ENCODE measurements at regions not wholly inside any gene's neighbourhood (a gene's known extent, or its start where the extent isn't known, plus 50 kb on each side); places are given as distances from the start of the nearest gene placed in this dataset.
"Not testable (repeated sequence)": the region's sequence is repeated elsewhere in the genome, so short reads cannot be mapped to it uniquely, and the experiment has no call there.

DNA sequence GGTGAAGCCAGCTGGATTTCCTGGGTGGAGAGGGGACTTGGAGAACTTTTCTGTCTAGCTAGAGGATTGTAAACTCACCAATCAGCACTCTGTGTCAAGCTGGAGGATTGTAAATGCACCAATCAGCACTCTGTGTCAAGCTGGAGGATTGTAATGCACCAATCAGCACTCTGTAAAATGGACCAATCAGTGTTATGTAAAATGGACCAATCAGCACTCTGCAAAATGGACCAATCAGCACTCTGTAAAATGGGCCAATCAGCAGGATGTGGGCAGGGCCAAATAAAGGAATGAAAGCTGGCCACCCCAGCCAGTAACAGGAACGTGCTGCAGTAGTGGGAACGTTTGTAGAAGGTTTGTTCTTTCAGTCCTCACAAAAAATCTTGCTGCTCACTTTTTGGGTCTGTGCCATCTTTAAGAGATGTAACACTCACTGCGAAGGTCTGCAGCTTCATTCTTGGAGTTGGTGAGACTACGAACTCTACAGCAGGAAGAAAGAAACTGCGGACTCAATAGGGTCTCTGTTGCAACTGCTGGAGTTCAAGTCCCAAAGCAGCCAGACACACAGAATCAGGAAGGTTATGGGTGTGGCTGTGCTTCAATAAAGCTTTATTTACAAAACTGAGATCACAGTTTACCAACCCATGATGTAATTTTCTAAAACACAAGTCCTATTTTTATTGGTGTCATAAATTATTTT lies 145.7 kb upstream of the ERCC6L2 start:
- no peak for DNase-seq

DNA sequence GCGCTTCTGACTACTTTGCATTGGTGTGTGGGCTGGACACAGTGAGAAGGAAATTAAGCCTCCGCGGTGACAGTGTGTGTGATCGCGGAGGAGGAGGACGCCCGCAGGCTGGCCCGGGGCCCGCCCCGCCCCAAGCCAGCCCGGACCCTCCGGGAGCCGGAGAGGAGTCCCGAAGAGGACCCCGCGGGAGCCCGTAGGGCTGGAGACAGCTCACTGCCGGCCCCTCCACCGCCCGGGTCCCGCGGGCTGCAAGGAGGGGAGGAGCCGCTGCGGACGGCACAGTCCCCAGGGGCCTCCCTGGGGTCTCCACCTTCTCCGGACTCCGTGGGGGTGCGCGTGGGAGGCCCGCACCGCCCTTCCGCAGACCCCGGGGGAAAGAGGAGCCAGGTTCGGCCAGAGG lies 146.4 kb upstream of the ERCC6L2 start:
- DNase-seq: no peak

DNA sequence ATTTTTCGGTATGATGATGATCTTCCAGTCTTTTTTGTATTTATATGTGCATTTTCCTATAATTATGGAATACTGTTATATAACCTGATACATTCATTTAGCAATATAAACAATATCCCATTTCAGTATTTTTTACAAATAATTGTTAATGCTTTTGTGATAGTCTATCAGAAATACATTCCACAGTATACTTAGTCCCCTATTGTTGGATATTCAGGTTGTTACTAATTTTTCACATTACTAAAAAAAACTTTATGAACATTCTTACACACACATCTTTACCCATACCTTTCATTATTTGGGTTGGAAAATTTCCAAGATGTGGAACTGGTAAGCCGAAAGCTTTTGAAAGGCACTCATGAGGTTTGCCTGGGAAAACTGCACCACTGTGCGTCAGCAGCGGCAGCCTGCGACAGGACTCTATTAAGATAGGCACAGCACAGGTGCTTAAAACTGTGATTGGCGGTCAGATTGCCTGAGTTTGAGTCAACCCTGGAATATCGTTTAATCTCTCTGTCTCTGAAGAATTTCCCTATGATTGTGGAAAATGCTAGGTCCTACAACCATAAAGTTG lies 147.5 kb upstream of the ERCC6L2 start:
- no peak for DNase-seq

DNA sequence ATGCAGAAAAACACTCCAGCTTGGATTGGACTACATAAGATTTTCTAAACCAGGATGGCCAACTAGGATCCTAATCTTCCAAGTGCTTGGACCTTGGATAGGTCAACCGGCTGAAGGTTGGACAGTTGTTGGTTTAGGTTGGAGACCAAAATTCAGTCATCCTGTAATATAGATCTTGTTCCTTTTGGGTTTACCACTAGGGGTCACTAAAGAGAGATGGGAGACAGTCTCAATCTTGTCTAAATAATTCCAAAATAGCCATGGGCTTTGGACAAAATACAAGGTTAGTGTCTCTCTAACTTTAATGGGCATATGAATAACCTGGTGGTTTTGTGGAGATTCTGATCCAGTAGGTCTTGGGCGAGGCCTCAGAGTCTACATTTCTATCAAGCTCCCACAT lies 148.7 kb upstream of the ERCC6L2 start:
- DNase-seq: peak; percentile 55

- DNase-seq: no peak
Observed at GRCh38 chr9:95725045-95725444, 150.4 kb upstream of the ERCC6L2 start.

DNA sequence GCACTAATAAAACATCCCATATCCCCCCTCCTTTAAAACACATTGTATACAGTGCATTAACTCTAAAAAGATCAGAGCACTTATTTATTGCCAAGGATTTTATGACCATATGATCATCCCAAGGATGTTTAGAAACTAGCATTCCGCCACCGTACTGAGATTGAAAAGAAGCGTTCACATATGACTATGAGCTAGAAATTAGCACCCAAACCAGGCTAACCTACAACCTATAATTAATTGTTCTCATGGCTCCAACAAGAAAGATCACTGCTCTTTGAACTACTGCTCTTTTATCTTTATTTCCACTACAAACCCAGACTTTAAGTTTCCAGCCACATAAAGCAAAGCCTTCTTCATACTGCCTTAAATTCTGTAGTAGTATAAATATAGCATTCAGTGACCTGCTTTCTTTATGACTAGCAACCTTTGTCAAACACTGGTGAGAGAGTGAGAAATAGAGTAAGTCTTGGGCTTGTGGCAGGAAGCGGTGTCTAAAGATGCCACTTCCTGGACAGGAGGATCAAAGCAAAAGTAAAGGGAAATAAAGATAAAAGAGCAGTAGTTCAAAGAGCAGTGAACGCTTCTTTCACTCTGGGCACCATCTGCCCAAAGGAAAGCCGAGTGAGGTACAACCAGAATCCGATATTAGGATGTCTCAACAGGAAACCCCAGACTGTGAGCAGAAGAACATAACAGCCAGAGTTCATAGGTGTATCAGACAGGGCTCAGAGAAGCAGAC lies 151.1 kb upstream of the ERCC6L2 start:
- no peak for DNase-seq

DNA sequence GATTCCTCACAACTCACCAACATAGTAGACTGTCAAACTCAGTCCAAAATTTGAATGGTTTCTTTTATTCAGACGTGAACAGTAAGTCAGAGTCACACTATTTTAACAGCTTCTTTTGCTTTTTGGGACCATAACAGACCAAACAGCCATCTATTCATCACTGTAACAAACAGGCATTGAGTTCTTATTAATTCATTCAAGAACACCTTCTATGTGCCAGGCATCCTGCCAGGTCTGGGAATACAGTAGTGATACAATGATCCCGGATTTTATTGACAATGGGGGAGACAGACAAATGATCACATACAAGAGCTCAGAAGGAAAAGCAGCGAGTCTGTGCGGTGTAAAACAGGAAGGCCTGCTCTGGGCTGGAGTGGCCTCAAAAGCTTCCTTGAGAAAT lies 153.3 kb upstream of the ERCC6L2 start:
- DNase-seq: no peak

- DNase-seq: no peak
Observed at GRCh38 chr9:95721061-95721531, 154.4 kb upstream of the ERCC6L2 start.

DNA sequence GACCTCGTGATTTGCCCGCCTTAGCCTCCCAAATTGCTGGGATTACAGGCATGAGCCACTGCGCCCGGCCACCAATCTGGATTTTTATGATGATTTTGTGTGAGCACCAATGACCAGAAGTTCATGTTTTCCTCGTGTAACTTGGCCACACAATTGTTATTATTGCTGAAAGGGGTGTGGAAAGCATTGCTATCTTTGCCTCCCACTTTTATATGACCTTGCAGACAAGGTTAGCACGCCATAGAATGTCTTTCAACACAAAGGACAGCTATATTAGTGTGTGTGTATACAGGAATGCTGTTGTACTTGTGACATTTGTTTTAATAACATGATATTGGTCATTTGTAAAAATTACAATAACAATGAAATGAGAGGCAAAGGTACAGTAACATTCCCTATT lies 155.0 kb upstream of the ERCC6L2 start:
- no peak for DNase-seq

- DNase-seq: no peak
Observed at GRCh38 chr9:95719354-95719753, 156.1 kb upstream of the ERCC6L2 start.

- no peak for DNase-seq
Observed at GRCh38 chr9:95718263-95718662, 157.2 kb upstream of the ERCC6L2 start.

GRCh38 chr9:95715868-95716435 lies 159.5 kb upstream of the ERCC6L2 start:
- DNase-seq: no peak

DNA sequence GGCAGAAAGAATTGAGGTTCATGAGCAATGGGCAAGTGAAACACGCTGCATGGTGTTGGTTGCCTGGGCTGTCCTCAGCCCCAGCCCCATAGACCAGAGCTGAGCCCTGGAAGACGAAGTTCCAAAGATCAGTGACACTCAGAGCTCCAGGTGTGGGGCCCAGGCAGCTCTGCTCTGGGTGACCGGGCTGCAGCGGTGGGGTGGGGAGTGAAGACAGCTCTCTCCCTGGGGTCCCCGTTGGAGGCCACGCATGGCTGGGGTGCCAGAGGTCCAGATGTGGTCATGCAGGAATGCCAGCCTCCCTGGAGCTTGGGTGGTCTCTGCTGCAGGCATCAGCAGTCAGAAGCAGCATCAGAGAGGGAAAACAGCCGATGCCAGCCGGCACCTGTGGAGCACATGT lies 165.0 kb upstream of the ERCC6L2 start:
- no peak for DNase-seq

DNA sequence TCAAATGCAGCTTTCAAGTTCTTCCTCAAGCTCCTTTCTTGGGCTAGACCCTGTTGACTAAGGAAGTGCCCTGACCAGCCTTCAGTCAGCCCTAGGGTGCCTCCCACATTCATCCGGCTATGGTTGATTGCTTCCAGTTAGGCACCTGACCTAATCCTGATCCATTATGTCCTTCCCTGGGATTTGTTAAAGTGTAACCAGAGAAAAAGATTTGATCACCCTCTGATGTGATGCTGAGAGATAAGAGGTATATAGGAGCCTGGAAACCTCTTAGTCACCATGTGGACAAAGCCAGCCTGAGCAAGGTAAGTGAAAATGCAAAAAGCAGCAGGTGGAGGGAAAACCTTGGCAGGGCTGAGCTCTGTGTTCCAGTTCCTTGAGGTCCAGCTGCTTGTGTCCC lies 178.8 kb upstream of the ERCC6L2 start:
- no peak for DNase-seq

DNA sequence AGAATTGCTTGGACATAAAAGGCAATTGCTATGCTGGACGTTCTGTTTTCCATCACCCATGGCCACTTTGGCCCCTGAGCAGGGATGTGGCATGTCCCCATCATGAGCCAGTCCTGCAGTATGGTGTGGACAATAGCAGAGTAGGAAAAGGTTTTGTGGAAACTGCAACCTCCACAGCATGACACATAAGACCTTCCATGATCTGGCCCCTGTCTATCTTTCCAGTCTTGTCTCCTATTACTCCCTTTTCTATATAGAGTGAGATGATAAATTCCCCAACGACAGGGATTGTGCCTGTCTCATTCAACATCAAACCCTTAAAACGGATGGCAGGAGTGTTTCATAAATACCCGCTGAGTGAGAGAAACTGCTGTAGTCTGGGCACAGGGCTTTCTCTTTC lies 174.7 kb upstream of the PTCH1 start:
- no peak for DNase-seq

- no peak for DNase-seq
Observed at GRCh38 chr9:95689669-95690068, 172.9 kb upstream of the PTCH1 start.

DNA sequence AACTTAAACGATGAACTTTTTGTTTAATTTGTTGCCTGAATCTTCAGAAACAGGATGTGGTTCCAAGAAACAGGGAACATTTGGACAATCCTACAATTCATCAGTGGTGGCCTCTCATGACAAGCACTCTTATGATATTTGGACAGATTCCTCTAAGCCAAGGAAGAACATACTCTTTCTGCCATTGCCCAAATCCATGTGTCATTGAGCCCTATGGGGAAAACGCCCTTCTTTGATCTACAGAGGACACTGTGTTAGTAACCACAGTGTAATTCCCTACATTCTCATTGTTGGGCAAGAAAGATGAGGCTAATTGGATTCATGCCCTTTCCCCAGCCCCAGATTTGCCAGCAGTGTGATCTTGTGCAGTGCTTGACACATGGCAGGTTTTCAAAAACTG lies 167.7 kb upstream of the PTCH1 start:
- no peak for DNase-seq

- not testable (repeated sequence) for DNase-seq
Observed at GRCh38 chr9:95680306-95680705, 163.5 kb upstream of the PTCH1 start.

GRCh38 chr9:95679874-95680273 lies 163.1 kb upstream of the PTCH1 start:
- DNase-seq: no peak

DNA sequence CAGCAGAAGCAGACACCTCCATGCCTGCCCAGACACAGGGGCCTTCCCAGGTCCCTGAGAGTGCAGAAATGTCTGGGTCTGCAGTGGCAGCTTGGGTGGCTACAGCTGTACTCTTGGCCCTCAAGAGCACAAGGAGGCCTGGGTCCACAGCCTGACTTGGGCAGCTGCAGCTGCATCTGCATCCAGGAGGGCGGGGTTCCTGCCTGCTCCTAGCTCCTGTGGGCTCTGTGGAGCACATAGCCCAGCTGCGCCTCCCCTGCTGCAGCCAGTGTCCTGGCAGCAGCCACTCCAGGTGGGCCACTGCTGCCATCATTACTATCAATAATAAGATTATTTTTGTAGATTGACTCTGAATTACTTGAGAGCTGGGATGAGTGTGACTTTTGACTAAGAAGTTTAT lies 162.0 kb upstream of the PTCH1 start:
- DNase-seq: no peak

- DNase-seq: no peak
Observed at GRCh38 chr9:95670122-95670521, 153.4 kb upstream of the PTCH1 start.

DNA sequence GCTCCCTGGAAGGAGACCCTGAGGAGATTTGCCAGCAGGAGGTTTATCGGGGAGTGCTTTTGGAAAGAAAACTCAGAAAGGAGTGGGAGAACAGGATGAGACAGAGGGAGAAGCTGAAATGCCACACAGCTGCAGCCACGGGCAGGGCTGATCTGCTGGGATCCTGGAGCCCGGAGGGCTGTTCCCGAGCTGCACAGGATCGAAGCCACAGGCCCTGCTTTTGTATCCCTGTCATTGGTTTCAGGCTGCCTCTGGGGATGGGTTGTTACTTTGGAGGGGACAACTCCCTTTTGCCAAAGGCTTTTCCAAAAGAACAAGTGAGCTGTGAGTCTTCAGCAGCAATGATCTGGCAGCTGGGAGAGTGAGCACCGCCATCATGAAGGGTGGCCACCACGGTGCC lies 152.5 kb upstream of the PTCH1 start:
- no peak for DNase-seq

GRCh38 chr9:95667789-95668188 lies 151.0 kb upstream of the PTCH1 start:
- no peak for DNase-seq

- DNase-seq: no peak
Observed at GRCh38 chr9:95666785-95667155, 150.0 kb upstream of the PTCH1 start.

Data from EL (cell line).